Suprapubic skin (tissue), 4 donors: ENCODE measurements at regions not wholly inside any gene's neighbourhood (a gene's known extent, or its start where the extent isn't known, plus 50 kb on each side); places are given as distances from the start of the nearest gene placed in this dataset.

ENCODE experiments used
- DNase-seq, 2 donors: peaks; one replicate each; pipeline ENCODE4 v3.0.0-alpha.2; 2019; ENCODE audit warnings: low spot score in 2 of 2
- H3K27ac ChIP-seq: fragments of 200-600 bp; sonication (generic); one replicate; pipeline ENCODE4 v1.5.1; 2019
- H3K27me3 ChIP-seq: fragments of 200-600 bp; sonication (generic); one replicate; pipeline ENCODE4 v1.5.1; 2019
- H3K36me3 ChIP-seq: fragments of 200-600 bp; sonication (generic); one replicate; pipeline ENCODE4 v1.5.1; 2019
- H3K4me1 ChIP-seq: fragments of 200-600 bp; sonication (generic); one replicate; pipeline ENCODE4 v1.5.1; 2019
- H3K4me3 ChIP-seq: fragments of 200-600 bp; sonication (generic); one replicate; pipeline ENCODE4 v1.5.1; 2019; ENCODE audit warnings: mild to moderate bottlenecking
- H3K9me3 ChIP-seq: fragments of 200-600 bp; sonication (generic); one replicate; pipeline ENCODE4 v1.5.1; 2019
- CTCF ChIP-seq, 2 donors: fragments of 200-600 bp in 1 of 2; fragments of 450-650 bp in 1 of 2; sonication (generic) in 1 of 2; IDR thresholded peaks; one replicate each; pipeline ENCODE4 v1.5.1; 2016 to 2019; ENCODE audit warnings: antibody characterized with exemption in 2 of 2, mild to moderate bottlenecking in 1 of 2, moderate library complexity in 1 of 2
- EP300 ChIP-seq: sonication (generic); formaldehyde crosslinking; IDR thresholded peaks from one replicate; pipeline ENCODE4 v1.6.1; 2017; ENCODE audit warnings: antibody characterized with exemption
- POLR2A ChIP-seq, 2 donors: fragments of 450-650 bp; IDR thresholded peaks; one replicate each; pipeline ENCODE4 v1.6.1; 2017; ENCODE audit warnings: antibody characterized with exemption in 2 of 2, mild to moderate bottlenecking in 2 of 2, moderate library complexity in 2 of 2
- POLR2AphosphoS5 ChIP-seq, 3 donors: sonication (generic); formaldehyde crosslinking; IDR thresholded peaks; one replicate each; pipeline ENCODE4 v1.6.1; 2017; ENCODE audit warnings: antibody characterized with exemption in 3 of 3
- WGBS: methylation state at CpG from one replicate; pipeline ENCODE4 v1.1.5; 2018; 5-methylcytosine and 5-hydroxymethylcytosine counted together

GRCh38 chr5:105740242-105740641, 1930.5 kb downstream of the EFNA5 start:
- no peak for TF ChIP-seq POLR2AphosphoS5 (IDR thresholded peaks at IDR 0.05)
- no peak for TF ChIP-seq EP300
- TF ChIP-seq POLR2A (IDR thresholded peaks at IDR 0.05): no peak
- no peak for TF ChIP-seq CTCF (IDR thresholded peaks at IDR 0.05)
- no peak for DNase-seq
- Histone ChIP-seq H3K27ac (no peak overlapping the region), H3K36me3 (no peaks in the 10 kb centered on the region), H3K4me1 (no peaks in the 10 kb centered on the region), H3K27me3 (no peaks in the 10 kb centered on the region), H3K9me3 (no peaks in the 10 kb centered on the region), H3K4me3 (no peak overlapping the region)
- WGBS: 75% methylated on average over 3 of the region's 3 CpGs

- no peak for DNase-seq
- TF ChIP-seq CTCF (IDR thresholded peaks at IDR 0.05) (no peak), EP300 (no peak), POLR2AphosphoS5 (IDR thresholded peaks at IDR 0.05) (no peak), POLR2A (IDR thresholded peaks at IDR 0.05) (no peak)
- Histone ChIP-seq H3K27me3 (no peaks in the 10 kb centered on the region), H3K27ac (no peak overlapping the region), H3K9me3 (no peaks in the 10 kb centered on the region), H3K4me3 (no peak overlapping the region), H3K36me3 (no peaks in the 10 kb centered on the region), H3K4me1 (no peaks in the 10 kb centered on the region)
These were observed 1931.0 kb downstream of the EFNA5 start for GRCh38 chr5:105739732-105740131.

- DNase-seq: no peak
- H3K27ac ChIP-seq: no peak overlapping the region
- no peaks in the 10 kb centered on the region for H3K27me3 ChIP-seq
- no peaks in the 10 kb centered on the region for H3K9me3 ChIP-seq
- no peak overlapping the region for H3K4me3 ChIP-seq
- no peaks in the 10 kb centered on the region for H3K4me1 ChIP-seq
- TF ChIP-seq EP300 (no peak), POLR2AphosphoS5 (IDR thresholded peaks at IDR 0.05) (no peak), CTCF (IDR thresholded peaks at IDR 0.05) (no peak), POLR2A (IDR thresholded peaks at IDR 0.05) (no peak)
- no peaks in the 10 kb centered on the region for H3K36me3 ChIP-seq
These were observed 1935.0 kb downstream of the EFNA5 start for GRCh38 chr5:105735704-105736103.

GRCh38 chr5:105730982-105731381, 1939.8 kb downstream of the EFNA5 start:
- Histone ChIP-seq H3K9me3 (no peaks in the 10 kb centered on the region), H3K4me1 (no peaks in the 10 kb centered on the region), H3K36me3 (no peaks in the 10 kb centered on the region), H3K4me3 (no peak overlapping the region), H3K27me3 (no peaks in the 10 kb centered on the region), H3K27ac (no peak overlapping the region)
- 67% methylated on average over 1 of the region's 1 CpG for WGBS
- DNase-seq: no peak
- no peak for TF ChIP-seq POLR2AphosphoS5 (IDR thresholded peaks at IDR 0.05)

- Histone ChIP-seq H3K36me3 (no peaks in the 10 kb centered on the region), H3K4me3 (no peak overlapping the region), H3K9me3 (peaks cover 8% of the 10 kb centered on the region), H3K4me1 (no peaks in the 10 kb centered on the region), H3K27ac (no peak overlapping the region), H3K27me3 (no peaks in the 10 kb centered on the region)
- no CpG with 5 or more reads among the region's 4 CpGs for WGBS
- no peak for DNase-seq
- TF ChIP-seq POLR2A (IDR thresholded peaks at IDR 0.05): no peak
- no peak for TF ChIP-seq CTCF (IDR thresholded peaks at IDR 0.05)
- no peak for TF ChIP-seq EP300
- no peak for TF ChIP-seq POLR2AphosphoS5 (IDR thresholded peaks at IDR 0.05)
These were observed 1944.6 kb downstream of the EFNA5 start for GRCh38 chr5:105726093-105726492.

DNA sequence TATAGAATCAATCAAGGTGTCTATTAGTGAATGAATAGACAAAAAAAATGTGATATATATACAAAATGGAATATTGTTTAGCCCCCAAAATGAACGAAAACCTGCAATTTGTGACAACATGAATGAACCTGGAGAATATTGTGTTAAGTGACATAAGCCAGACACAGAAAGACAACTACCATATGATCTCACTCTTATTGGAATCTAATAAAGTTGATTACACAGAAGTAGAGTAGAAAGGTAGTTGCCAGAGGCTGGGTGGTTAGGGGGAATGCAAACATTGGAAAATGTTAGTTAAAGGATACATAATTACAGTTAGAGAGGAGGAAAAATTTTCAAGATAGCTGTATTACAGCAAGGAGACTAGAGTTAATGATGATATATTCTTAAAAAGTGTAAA, 1962.3 kb downstream of the EFNA5 start:
- H3K27ac ChIP-seq: no peak overlapping the region
- no peaks in the 10 kb centered on the region for H3K27me3 ChIP-seq
- TF ChIP-seq CTCF (IDR thresholded peaks at IDR 0.05) (no peak), EP300 (no peak), POLR2A (IDR thresholded peaks at IDR 0.05) (no peak), POLR2AphosphoS5 (IDR thresholded peaks at IDR 0.05) (no peak)
- peaks cover 8% of the 10 kb centered on the region for H3K9me3 ChIP-seq
- no peak overlapping the region for H3K4me3 ChIP-seq
- 80% methylated on average over 1 of the region's 1 CpG for WGBS
- no peaks in the 10 kb centered on the region for H3K36me3 ChIP-seq
- H3K4me1 ChIP-seq: no peaks in the 10 kb centered on the region
- no peak for DNase-seq
